GM18858 (cell line): ENCODE measurements at regions not wholly inside any gene's neighbourhood (a gene's known extent, or its start where the extent isn't known, plus 50 kb on each side); places are given as distances from the start of the nearest gene placed in this dataset.
"Not testable (repeated sequence)": the region's sequence is repeated elsewhere in the genome, so short reads cannot be mapped to it uniquely, and the experiment has no call there.

Experiments
- ATAC-seq: cut with Tn5 transposase; IDR thresholded peaks from one replicate; pipeline ENCODE4 v1.9.1; 2021; ENCODE audit not compliant: unreplicated experiment

DNA sequence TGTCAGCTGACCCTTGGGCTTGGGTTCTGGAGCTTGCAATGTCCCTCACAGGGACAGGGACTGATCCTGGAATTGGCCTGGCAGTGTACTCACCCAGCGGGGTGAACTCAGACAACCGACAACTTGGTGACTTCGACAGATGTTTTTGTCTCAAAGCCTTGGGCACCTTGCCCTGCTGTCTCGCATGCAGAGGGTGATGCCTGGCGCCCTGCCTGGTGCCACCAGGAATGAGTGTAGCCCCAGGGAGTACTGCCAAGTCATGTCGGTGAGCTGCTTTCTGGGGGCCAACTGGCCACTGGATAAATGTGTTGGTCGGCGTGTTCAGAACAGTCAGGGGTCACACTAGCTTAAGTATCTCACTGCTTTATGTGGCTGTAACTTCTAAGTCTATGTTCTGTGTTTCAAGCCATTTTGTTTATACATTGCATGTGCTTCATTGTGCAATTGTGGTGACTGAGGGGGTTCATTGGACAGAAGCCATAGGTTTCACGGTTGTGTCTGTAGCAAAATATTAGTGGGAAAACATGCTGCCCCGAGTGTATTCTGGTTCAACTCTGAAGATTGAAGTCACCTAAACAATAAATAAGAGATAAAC, 96.3 kb upstream of the TNFSF11 start:
- ATAC-seq: no peak

DNA sequence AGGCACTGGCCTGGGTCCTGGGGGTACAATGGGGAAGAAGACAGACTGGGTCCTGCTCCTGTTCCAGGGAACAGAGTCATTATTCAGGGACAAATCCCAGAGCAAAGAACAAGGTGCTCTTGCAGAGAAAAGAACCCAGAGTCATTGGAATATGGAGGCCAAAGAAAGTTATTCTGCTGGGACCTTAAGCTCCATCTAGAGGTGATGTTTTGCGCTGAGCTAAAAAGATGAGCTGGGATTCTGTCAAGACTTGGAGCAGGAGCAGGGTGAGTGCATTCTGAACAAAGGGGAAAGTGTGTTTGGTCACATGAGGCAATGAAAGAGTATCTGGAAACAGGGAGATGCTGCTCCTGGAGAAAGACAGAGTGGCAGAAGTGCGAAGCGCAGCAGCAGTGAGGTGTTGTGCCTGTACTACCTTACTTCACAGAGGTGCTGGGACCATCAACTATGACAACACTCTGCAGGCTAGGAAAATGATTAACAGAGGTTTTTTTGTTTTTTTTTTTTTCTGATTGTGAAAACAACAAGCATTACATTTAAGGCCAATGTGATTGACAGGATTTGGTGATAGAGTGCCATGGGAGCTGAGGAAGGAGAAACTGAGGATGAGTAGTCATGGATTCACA, 95.3 kb upstream of the TNFSF11 start:
- no peak for ATAC-seq

DNA sequence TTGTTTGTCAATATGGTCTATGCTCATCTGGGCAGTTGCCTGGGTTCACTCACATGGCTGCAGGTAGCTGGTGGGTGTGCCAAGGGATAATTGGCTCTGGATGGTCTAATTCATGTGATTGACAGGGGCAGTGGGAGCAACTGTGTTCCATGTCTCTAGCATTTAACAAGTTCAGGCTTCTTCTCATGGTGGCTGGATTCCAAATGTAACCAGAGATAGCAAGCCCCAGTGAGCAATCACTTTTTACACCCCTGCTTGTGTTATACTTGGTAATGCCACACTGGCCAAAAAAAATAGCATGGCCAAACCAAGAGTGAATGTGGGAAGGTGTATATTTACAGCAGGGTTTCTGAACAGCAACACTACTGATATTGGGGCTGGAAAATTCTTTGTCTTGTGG, 89.6 kb upstream of the TNFSF11 start:
- ATAC-seq: no peak

DNA sequence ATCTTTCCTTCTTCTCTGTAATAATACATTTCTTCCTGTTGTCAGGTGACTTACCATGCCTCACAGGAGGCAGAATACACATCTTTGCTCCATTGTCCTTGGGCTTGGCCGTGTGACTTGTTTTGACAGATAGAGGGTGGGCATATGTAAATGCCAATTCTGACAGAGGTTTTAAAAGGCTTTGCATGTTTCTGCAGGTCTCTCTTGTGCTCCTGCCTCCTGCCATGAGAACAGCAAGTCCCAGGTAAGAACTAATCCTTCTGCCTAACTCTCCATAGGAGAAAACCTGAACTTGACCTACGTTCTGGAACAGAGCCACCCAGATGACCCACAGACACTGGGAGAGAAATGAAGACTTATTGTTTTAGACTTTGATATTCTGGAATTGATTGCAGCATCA, 88.7 kb upstream of the TNFSF11 start:
- ATAC-seq: no peak

DNA sequence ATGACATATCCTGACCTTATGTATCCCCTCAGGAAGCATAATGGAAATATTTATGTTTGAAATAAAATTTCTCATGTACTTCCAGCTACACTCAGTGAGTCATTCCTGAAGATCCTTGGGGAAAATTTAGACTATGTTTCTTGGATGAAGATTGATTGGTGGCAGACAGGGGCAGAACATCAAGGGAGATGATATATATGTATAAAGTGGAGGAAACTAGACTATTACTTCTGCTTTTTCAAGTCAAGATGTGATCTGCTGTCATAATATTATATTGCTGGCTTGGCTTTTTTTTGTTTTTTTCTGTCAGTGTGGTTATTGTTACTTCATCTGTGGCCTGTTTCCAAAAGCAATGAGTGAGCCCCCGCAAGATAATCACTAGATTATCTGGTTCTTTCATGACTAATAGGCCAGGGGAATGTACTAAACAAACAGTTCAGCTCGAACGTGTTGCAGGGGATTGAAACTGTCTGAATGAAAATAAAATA, 87.2 kb upstream of the TNFSF11 start:
- no peak for ATAC-seq

DNA sequence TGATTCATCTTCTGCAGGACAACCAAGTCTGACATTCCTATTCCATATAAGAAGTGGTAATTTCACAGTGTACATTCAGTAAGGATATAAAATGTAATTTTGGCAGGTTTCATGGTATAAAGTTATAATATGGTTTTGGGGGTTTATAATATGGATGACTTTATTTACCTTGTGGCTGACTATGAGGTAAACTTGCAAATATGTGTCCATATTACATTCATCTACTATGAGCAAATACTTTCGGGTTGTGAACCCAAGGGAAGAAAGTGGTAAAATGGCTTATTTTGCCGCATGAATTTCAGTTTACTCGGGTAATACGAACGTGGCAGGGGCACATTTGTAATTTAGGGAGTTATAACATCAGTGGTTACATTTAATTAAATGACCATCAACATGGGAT, 86.7 kb upstream of the TNFSF11 start:
- no peak for ATAC-seq

DNA sequence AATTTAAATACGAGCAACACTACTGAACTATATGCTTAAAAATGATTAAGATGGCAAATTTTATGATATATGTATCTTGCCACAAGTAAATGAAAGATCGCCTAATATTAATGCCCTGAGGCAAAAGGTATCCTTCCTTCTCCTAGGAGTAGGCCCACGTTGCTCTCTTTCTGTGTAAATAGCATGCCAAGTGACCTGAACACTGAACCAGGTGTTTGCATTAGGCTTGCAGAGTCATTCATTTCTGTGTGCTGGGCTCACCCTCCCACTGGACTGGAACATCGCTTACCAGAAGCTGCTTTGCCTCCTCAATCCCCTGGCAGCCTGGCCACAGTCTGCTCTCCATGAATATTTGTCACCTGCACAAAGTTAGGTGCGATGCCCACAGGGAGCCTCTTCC, 83.3 kb upstream of the TNFSF11 start:
- no peak for ATAC-seq

DNA sequence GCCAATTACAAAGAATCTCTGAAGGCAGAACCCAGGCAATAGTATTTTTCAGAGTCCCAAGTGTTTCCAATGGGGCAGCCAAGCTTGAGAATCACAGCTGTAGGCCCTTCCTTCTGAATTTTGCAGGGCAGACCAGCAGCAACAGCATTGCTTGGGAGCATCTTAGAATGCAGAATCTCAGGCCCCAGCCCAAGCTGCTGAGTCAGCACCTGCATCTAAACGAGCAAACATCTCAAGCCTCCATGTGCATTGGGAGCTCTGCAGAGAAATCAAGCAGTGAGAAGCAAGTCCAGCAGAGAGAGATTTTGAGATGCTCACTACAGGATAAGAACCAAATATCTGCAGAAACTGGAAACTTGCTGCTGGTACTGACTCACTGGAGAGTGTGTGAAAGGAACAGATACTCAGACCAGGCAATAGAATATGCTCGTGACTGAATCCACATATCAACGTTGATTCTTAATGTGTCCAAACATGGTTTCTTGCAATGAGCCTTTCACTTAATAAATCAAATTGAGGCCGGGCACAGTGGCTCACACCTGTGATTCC, 81.5 kb upstream of the TNFSF11 start:
- ATAC-seq: no peak

DNA sequence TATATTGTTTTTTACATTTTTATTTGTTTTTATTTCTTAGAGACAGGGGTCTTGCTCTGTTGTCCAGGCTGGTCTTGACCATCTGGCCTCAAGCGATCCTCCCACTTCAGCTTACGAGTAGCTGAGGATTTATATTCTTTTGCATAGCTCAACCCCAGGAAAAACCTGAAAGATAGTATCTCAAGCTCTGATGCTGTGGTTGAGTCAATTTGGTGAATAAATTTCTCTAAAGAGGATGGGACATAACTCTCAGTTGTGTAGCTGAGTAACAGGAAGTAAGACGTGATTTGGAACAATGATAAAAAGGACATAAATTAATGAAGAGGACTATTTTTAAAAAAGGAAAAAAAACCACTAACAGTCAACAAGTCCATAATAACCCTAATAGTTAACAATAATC, 79.8 kb upstream of the TNFSF11 start:
- ATAC-seq: no peak

DNA sequence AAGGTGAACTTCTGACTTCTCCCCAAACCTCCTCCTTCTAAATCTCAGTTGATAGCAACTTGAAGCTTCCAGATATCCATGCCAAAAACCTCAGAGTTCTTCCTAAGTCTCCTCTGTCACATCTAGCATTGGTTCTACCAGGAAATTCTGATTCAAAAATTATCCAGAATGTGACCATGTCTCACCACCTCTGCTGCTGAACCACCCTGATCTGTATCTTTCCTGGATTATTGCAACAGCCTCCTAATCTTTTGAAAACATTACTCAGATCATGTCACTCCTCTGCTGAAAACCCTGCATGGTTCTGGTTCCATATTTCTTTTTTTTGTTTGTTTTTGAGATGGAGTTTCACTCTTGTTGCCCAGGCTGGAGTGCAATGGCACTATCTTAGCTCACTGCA, 78.7 kb upstream of the TNFSF11 start:
- ATAC-seq: no peak

DNA sequence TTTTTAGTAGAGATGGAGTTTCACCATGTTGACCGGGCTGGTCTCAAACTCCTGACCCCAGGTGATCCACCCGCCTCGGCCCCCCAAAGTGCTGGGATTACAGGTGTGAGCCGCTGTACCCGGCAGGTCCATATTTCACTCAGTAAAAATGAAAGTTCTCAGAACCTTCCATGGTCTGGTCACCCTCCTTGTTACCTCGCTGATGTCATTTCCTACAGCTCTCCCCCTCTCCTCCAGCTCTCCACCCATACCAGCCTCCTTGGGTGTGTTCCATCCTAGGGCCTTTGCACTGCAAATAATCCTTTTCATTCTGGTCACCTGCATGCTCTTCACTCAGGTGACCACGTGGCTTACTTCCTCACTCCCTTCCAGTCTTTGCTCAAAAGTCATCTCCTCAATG, 78.2 kb upstream of the TNFSF11 start:
- ATAC-seq: no peak

DNA sequence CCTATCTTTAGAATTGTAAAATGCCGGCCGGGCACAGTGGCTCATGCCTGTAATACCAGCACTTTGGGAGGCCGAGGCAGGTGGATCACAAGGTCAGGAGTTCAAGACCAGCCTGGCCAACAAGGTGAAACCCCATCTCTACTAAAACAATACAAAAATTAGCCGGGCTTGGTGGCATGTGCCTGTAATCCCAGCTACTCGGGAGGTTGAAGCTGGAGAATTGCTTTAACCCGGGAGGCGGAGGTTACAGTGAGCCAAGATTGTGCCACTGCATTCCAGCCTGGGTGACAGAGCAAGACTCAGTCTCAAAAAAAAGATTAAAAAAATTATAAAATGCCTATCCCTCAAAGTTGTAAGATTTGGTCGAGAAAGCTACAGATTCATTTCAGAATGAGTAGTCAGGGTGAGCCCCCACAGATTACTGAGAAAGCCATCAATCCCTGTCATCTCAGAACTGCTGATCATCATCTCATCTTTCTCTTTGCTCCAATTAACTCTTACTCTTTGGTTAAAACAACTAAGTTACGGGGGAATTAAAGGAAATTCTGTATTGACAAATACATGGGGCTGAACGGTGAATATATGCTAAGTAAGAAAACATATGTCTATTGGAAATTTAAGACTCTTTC, 76.9 kb upstream of the TNFSF11 start:
- not testable (repeated sequence) for ATAC-seq

DNA sequence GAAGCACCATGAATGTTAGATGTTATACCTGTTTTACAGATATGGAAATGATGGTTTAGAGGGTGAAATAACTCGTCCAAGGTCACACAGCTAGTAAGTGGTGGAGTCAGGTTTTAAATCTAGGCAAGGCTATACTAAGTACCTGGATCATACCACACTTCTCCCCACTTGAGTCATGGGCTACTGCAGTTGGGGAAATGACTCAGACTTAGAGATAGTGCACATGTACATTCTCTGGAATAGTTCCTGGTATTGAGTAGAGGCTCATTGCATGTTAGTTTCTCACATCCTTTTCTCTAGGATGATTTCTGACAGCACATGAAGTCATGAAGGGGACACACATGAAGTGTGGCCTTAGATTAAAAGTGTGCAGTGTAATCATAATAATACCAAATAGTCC, 76.2 kb upstream of the TNFSF11 start:
- peak; percentile 89 for ATAC-seq

DNA sequence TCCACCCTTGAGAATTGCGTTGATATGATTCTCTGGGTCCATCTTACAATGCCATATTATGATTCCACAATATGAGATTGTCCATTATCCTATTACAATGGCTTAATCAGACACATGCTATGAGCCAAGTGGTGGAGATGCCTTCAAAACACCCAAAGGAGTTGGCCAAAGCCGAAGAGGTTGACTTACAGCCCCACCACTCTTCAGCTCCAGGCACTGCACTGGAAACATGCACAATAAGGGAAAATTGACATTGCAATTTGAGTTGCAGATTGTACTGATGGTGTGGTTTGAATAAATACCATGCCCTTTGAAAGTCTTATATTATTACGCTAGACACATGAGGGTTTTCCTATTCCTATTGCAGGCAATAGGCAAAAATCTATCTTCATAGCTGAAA, 75.4 kb upstream of the TNFSF11 start:
- ATAC-seq: no peak
